ENCODE measurements at regions not wholly inside any gene's neighbourhood (a gene's known extent, or its start where the extent isn't known, plus 50 kb on each side); places are given as distances from the start of the nearest gene placed in this dataset.

GRCh38 chr7:16084875-16085274 lies 336.5 kb downstream of the CRPPA start:
- H3K4me3 ChIP-seq (ENCODE audit: low read length): no peak overlapping the region
- no peak for DNase-seq (ENCODE audit: low read depth)
- no peak for TF ChIP-seq CTCF (IDR thresholded peaks at IDR 0.05; ENCODE audit: insufficient read depth, low read depth, low read length, missing control alignments)

GRCh38 chr7:16084370-16084769 lies 337.0 kb downstream of the CRPPA start:
- TF ChIP-seq CTCF (IDR thresholded peaks at IDR 0.05; ENCODE audit: insufficient read depth, low read depth, low read length, missing control alignments): no peak
- no peak for DNase-seq (ENCODE audit: low read depth)
- no peak overlapping the region for H3K4me3 ChIP-seq (ENCODE audit: low read length)

- DNase-seq (ENCODE audit: low read depth): peak; percentile 74
Measured at GRCh38 chr7:16083931-16084330, 337.4 kb downstream of the CRPPA start.

GRCh38 chr7:16080131-16080530 lies 341.2 kb downstream of the CRPPA start:
- H3K4me3 ChIP-seq (ENCODE audit: low read length): no peak overlapping the region
- DNase-seq (ENCODE audit: low read depth): peak; percentile 49
- TF ChIP-seq CTCF (IDR thresholded peaks at IDR 0.05; ENCODE audit: insufficient read depth, low read depth, low read length, missing control alignments): no peak

More at GRCh38 chr7:16083931-16084330, 337.4 kb downstream of the CRPPA start:
- H3K4me3 ChIP-seq (ENCODE audit: low read length): no peak overlapping the region
- TF ChIP-seq CTCF (IDR thresholded peaks at IDR 0.05; ENCODE audit: insufficient read depth, low read depth, low read length, missing control alignments): no peak

DNA sequence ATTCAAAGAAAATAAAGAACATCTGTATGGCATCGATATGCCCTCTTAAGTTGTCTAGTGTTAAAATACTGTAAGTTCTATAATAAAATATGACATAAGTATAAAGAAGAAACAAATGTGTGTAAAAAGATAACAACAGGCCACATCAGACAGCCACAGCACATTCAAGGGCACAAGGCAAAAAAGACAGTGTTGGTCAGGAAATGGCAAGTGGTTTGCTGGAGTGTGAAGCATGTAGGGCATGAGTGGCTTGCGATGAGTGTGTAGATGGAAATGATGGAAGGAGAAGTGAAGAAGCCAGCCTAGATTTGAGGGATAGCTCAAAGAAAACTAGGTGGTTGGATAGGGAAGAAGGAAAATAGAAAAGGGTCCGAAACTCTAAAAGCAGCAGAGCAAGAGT lies 341.6 kb downstream of the CRPPA start:
- TF ChIP-seq CTCF (IDR thresholded peaks at IDR 0.05; ENCODE audit: insufficient read depth, low read depth, low read length, missing control alignments): no peak
- no peak overlapping the region for H3K4me3 ChIP-seq (ENCODE audit: low read length)
- DNase-seq (ENCODE audit: low read depth): no peak

GRCh38 chr7:16078076-16078952 lies 343.0 kb downstream of the CRPPA start:
- H3K4me3 ChIP-seq (ENCODE audit: low read length): no peak overlapping the region
- peak; percentile 77 for TF ChIP-seq CTCF (IDR thresholded peaks at IDR 0.05; ENCODE audit: insufficient read depth, low read depth, low read length, missing control alignments)
- DNase-seq (ENCODE audit: low read depth): peak; percentile 76
